AG09319 (cell line): ENCODE measurements at regions not wholly inside any gene's neighbourhood (a gene's known extent, or its start where the extent isn't known, plus 50 kb on each side); places are given as distances from the start of the nearest gene placed in this dataset.

ENCODE experiments used
- DNase-seq: peaks from one replicate; pipeline ENCODE4 v3.0.0-alpha.2; 2010; ENCODE audit warnings: low read depth; ENCODE audit errors: extremely low read depth
- TF ChIP-seq, protein P1 (sequence below): IDR thresholded peaks from 2 replicates; pipeline ENCODE4 v1.5.1; 2011; ENCODE audit warnings: low read depth, mild to moderate bottlenecking, inconsistent platforms, low read length, moderate library complexity

DNA sequence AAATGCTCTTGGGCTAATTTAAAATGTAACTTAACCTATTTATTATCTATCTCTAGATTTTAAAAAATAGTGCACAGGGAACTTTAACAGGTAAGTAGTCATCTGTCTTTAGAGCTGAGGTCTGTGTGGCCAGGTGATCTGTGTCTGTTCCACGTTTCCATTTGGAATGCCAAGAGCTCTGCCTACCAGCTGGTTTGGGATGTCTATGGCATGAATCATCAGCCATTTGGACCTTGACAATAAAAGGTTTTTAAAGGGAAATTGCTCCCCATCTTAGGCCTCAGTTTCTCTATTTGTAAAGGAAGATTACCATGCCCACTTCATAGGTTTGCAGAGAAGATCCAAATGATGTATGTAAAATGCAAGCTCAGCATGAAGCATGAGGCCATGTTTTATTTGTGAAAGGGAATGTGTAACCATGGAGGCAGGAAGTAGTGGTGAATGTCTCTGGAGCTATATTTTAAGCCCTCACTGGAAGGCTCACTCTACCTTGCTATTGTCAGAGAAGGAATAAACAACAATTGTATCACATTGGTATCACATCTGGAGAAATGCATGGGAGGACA, 548.1 kb upstream of the LMCD1 start:
- TF ChIP-seq, protein P1, sequence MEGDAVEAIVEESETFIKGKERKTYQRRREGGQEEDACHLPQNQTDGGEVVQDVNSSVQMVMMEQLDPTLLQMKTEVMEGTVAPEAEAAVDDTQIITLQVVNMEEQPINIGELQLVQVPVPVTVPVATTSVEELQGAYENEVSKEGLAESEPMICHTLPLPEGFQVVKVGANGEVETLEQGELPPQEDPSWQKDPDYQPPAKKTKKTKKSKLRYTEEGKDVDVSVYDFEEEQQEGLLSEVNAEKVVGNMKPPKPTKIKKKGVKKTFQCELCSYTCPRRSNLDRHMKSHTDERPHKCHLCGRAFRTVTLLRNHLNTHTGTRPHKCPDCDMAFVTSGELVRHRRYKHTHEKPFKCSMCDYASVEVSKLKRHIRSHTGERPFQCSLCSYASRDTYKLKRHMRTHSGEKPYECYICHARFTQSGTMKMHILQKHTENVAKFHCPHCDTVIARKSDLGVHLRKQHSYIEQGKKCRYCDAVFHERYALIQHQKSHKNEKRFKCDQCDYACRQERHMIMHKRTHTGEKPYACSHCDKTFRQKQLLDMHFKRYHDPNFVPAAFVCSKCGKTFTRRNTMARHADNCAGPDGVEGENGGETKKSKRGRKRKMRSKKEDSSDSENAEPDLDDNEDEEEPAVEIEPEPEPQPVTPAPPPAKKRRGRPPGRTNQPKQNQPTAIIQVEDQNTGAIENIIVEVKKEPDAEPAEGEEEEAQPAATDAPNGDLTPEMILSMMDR: no peak
- DNase-seq: no peak

DNA sequence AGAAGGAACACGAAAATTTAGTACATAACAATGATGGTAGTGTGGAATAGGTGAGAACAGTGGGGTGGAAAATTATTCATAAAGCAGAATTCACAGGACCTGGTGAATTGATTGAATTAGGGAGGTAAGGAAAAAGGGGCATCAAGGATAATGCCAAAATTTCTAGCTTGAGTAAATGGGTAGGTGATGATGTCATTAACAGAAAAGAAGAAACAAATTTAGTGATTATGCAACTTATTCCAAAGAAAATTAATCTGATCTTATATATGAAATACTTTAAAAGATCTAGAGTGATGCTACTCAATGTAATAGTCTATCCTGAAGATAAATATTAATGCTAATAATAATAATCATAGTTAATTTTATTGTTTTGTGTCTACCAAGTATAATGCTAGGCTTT, 544.6 kb upstream of the LMCD1 start:
- TF ChIP-seq, protein P1: no peak

DNA sequence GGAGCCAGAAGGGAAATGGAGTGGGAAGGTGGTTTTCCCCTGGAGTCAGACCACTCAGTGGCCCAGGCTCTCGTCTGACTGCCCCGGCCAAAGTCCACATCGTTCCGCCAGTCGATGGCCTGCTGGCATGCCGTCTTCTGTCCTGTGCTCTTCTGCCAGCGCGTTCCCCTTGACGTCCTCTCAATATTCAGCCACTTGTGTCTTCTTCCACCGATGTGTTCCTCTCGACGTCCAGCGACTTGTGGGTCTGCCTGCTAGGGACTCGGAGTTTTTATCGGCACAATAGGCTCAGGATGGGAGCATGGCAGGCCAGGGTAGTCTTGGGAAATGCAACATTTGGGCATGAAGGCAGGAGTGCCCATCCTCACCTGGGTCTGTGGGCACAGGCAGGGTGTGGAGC, 542.5 kb upstream of the LMCD1 start:
- no peak for DNase-seq
- TF ChIP-seq, protein P1: no peak

More for the DNA sequence above, 544.6 kb upstream of the LMCD1 start:
- no peak for DNase-seq

DNA sequence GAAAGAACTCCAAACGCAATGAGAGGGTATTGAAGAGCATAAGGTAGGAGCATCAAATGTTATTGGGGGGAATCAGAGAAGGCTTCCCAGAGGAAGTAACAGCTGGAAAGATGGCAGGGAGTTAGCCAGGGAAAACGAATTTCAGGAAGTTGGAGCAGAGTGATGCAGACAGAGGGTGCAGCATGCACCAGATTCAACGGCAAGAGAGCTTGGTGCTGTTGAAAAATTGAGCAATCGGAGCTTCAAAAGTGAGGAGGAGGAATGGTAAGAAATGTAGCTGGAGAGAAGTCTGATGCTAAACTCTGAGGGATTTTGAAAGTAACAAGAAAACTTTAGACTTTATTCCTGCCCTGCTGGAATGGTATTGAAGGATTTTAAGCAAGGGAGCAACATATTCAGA, 541.0 kb upstream of the LMCD1 start:
- DNase-seq: no peak
- TF ChIP-seq, protein P1: no peak

DNA sequence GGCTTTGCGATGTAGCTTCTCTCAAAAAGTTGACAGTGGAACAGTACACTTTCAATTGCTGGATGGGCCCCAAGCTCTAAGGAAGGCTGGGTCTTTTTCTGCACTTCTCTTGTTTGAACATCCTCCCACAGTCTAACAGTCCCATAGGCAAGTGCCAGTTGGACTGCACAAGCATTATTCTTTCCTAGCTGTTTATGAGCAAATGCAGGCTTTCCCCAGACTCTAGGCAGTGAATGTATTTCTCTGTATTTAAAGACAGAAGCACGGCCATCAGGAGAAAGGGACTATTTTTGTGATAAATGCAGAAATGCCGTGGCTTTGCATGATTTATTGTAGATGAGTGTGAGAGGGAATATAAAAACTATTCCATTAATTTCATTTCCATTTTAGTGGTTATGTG, 539.3 kb upstream of the LMCD1 start:
- TF ChIP-seq, protein P1: no peak
- no peak for DNase-seq

DNA sequence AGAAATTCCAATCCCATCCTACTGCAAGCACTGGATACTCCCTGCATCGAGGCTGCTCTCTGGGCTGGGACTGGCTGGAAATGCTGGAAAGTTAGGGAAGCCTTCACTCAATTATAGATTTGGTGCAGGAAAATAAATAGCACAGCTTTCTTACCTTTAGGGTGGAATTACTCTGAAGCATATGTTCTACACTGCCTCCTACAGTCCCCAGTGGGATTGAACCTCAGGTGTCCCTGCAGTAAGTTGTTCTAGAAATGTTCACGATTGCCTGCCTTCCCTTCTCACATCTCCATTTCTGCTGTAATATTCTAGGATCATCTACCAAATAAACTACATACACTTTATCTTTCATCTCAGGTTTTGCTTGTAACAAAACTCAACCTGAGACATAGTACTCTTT, 536.7 kb upstream of the LMCD1 start:
- no peak for DNase-seq
- TF ChIP-seq, protein P1: no peak

DNA sequence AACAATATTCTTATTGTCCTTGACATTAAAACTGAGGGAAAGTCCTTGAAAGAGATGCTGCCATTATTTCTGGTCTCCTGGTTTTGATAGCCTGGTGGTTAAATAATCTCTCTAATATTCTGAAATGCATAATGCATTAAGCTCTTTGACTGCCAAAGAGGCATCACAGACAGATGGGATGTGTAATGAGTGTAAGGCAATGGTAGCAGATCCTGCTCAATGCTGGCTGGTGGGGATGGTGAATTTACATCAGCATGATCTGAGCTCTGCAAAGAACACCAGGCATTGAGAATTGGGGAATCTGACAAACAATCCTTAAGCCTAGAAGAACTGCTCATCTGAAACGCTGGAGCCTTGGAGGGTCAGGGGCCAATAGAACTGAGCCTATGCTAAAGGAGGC, 528.6 kb upstream of the LMCD1 start:
- TF ChIP-seq, protein P1: no peak
- no peak for DNase-seq
